CD4-positive, alpha-beta memory T cell (primary cell): ENCODE measurements at regions not wholly inside any gene's neighbourhood (a gene's known extent, or its start where the extent isn't known, plus 50 kb on each side); places are given as distances from the start of the nearest gene placed in this dataset.
"Not testable (repeated sequence)": the region's sequence is repeated elsewhere in the genome, so short reads cannot be mapped to it uniquely, and the experiment has no call there.

Source experiments
- CTCF ChIA-PET: fragments of 350-600 bp; sonication (Branson Sonifier 250); formaldehyde crosslinking; loops from one replicate; lab custom pipeline; 2021; ENCODE audit warnings: inconsistent platforms; ENCODE audit not compliant: partially characterized antibody; lab: Charles Lee
- POLR2A ChIA-PET: fragments of 350-600 bp; sonication (Branson Sonifier 250); formaldehyde crosslinking; loops from one replicate; lab custom pipeline; 2021; ENCODE audit not compliant: partially characterized antibody; lab: Charles Lee
- DNase-seq, 5 donors: peaks; one replicate each; pipeline versions ENCODE4 v3.0.0 to v3.0.0-alpha.2; 2020 to 2022; ENCODE audit warnings: mixed read lengths in 1 of 5
- H3K27ac ChIP-seq: one replicate; pipeline ENCODE4 v1.7.0; 2013; ENCODE audit warnings: low read depth, low read length
- H3K27me3 ChIP-seq: 2 replicates; pipeline ENCODE4 v1.7.0; 2013; ENCODE audit warnings: mild to moderate bottlenecking, low read length, moderate library complexity; ENCODE audit not compliant: insufficient read depth
- H3K36me3 ChIP-seq: 2 replicates; pipeline ENCODE4 v1.7.0; 2013; ENCODE audit warnings: mild to moderate bottlenecking, low read length, moderate library complexity; ENCODE audit not compliant: insufficient read depth
- H3K4me1 ChIP-seq: 2 replicates; pipeline ENCODE4 v1.7.0; 2013; ENCODE audit warnings: mild to moderate bottlenecking, low read length, moderate library complexity; ENCODE audit not compliant: insufficient read depth
- H3K4me3 ChIP-seq, 2 donors: one replicate each; pipeline ENCODE4 v1.7.0; 2013; ENCODE audit warnings: low read length in 2 of 2, mild to moderate bottlenecking in 1 of 2
- H3K9me3 ChIP-seq, 2 donors: one replicate each; pipeline ENCODE4 v1.7.0; 2013; ENCODE audit warnings: low read length in 2 of 2, control low read depth in 1 of 2; ENCODE audit not compliant: control insufficient read depth in 1 of 2
- H3K27ac Mint-ChIP-seq, 7 donors: one replicate each; pipeline ENCODE4 v1.8.0; 2020 to 2021; ENCODE audit warnings: mixed read lengths in 7 of 7, mild to moderate bottlenecking in 6 of 7, inconsistent platforms in 3 of 7, moderate library complexity in 3 of 7
- H3K27me3 Mint-ChIP-seq, 2 donors: one replicate each; pipeline ENCODE4 v1.8.0; 2020 to 2021; ENCODE audit warnings: mixed read lengths in 2 of 2
- H3K36me3 Mint-ChIP-seq, 2 donors: one replicate each; pipeline ENCODE4 v1.8.0; 2020 to 2021; ENCODE audit warnings: mixed read lengths in 2 of 2, inconsistent platforms in 1 of 2, mild to moderate bottlenecking in 1 of 2
- H3K4me1 Mint-ChIP-seq, 4 donors: one replicate each; pipeline ENCODE4 v1.8.0; 2020 to 2021; ENCODE audit warnings: mixed read lengths in 4 of 4, mild to moderate bottlenecking in 1 of 4
- H3K4me3 Mint-ChIP-seq, 8 donors: one replicate each; pipeline ENCODE4 v1.8.0; 2020 to 2021; ENCODE audit warnings: mixed read lengths in 8 of 8, mild to moderate bottlenecking in 7 of 8, moderate library complexity in 6 of 8, inconsistent platforms in 3 of 8
- H3K9me3 Mint-ChIP-seq, 8 donors: one replicate each; pipeline ENCODE4 v1.8.0; 2020 to 2021; ENCODE audit warnings: mixed read lengths in 8 of 8, mild to moderate bottlenecking in 5 of 8, inconsistent platforms in 3 of 8, moderate library complexity in 1 of 8
- intact Hi-C: fragments of 100-400 bp; cut with micrococcal nuclease; formaldehyde crosslinking; loops from one replicate; pipeline ENCODE4 v1.15.1; 2023

DNA sequence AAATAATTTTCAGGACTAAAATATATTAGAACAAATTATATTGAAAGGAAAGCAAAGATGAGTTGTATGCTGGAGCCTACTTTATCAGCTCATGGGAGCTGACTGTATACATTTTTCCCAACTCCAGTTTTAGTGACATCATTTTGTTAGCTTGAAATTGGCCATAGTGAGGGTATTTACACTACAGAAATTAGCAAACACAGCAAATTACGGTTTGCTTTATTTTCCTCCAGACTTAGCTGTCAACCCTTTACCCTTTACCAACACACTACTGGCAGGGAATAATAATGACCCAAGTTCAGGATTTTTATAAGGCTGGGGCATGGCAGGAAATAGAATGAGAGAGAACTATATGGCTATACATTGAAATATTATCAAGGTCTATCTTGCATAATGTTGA is 120.3 kb upstream of the PRSS1 start:
- Histone ChIP-seq H3K27me3 (no peaks in the 10 kb centered on the region), H3K4me1 (peaks cover 3% of the 10 kb centered on the region), H3K4me3 (no peak overlapping the region), H3K27ac (no peak overlapping the region), H3K36me3 (no peaks in the 10 kb centered on the region), H3K9me3 (no peaks in the 10 kb centered on the region)
- ChIA-PET POLR2A (no interaction called here), CTCF (interaction anchor here (1.1 to 9.6 kb wide), 2 partner anchors 184 to 586 kb away, joined by 3 to 84 read pairs; no protein-coding TSS in a partner anchor)
- Mint-ChIP-seq H3K4me1 (peaks cover 6 to 9% (median 7%) of the 10 kb centered on the region in 4 donors), H3K27ac (no peak overlapping the region), H3K36me3 (peaks cover 4% of the 10 kb centered on the region in 2 donors), H3K9me3 (no peaks in the 10 kb centered on the region), H3K4me3 (no peak overlapping the region), H3K27me3 (peaks cover 1% of the 10 kb centered on the region in 2 donors)
- intact Hi-C loops = no loop called here
- no peak for DNase-seq

DNA sequence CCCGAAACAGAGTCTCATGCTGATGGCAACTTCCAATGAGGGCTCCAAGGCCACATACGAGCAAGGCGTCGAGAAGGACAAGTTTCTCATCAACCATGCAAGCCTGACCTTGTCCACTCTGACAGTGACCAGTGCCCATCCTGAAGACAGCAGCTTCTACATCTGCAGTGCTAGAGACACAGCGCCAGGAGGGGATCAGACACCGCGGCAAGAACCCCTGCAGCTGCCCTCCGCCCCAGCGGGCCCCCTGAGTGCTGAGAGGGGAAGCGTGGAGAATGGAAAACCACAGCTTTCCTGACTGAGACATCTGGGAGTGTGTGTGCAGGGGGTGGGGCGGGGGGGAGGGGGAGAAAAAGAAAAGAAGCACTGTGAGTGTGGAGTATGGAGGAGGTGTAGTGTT is 122.0 kb upstream of the PRSS1 start:
- POLR2A ChIA-PET = interaction anchor here (0.9 to 3.8 kb wide), 5 partner anchors 156 to 183 kb away, joined by 3 to 53 read pairs (median 21); no protein-coding TSS in a partner anchor
- H3K27me3 Mint-ChIP-seq, H3K4me1 Mint-ChIP-seq, H3K27me3 ChIP-seq, H3K4me1 ChIP-seq, DNase-seq, H3K9me3 Mint-ChIP-seq, H3K36me3 Mint-ChIP-seq, H3K9me3 ChIP-seq, H3K36me3 ChIP-seq, intact Hi-C loops, H3K4me3 ChIP-seq, CTCF ChIA-PET: not testable (repeated sequence)
- peak overlapping the region; percentile 43 for H3K27ac ChIP-seq
- Mint-ChIP-seq H3K27ac (peak overlapping the region in 6 of 7 donors; percentile 75 to 95 (median 88)), H3K4me3 (peak overlapping the region; percentile 75 to 92 (median 89))

DNA sequence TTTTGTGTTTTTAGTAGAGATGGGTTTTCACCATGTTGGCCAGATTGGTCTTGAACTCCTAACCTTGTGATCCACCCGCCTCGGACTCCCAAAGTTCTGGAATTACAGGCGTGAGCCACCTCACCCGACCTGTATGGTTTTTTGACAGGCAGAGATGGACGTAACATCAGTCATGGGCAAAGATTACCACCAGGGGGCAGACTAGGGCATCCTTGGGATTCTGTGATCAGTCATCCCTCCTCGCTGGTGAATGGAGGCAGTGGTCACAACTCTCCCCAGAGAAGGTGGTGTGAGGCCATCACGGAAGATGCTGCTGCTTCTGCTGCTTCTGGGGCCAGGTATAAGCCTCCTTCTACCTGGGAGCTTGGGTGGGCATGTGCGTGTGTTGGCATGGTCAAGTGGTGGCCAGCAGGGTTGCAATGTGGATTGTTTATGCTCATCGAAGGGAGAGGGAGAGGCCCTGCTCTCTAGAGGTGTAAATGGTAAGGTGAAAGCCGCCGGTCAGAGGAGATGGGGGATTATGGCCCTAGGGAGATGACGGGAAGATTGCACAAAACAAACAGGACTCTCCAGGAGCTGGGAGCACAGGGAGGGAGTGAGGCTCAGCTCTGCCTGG is 122.7 kb upstream of the PRSS1 start:
- intact Hi-C loops = no loop called here
- Mint-ChIP-seq H3K4me3 (peak overlapping the region; percentile 75 to 92 (median 89)), H3K4me1 (peaks cover 0 to 5% (median 3%) of the 10 kb centered on the region in 4 donors), H3K27ac (peak overlapping the region; percentile 75 to 95 (median 88)), H3K9me3 (no peaks in the 10 kb centered on the region), H3K36me3 (peaks cover 4% of the 10 kb centered on the region in 2 donors), H3K27me3 (no peaks in the 10 kb centered on the region)
- Histone ChIP-seq H3K4me1 (no peaks in the 10 kb centered on the region), H3K9me3 (no peaks in the 10 kb centered on the region), H3K4me3 (no peak overlapping the region), H3K36me3 (no peaks in the 10 kb centered on the region), H3K27ac (peak overlapping the region; percentile 43), H3K27me3 (no peaks in the 10 kb centered on the region)
- peak; percentile 55 to 67 (median 60) for DNase-seq
- CTCF ChIA-PET = interaction anchor here (0.6 to 1.4 kb wide), 5 partner anchors 10 to 375 kb away, joined by 3 to 5 read pairs (median 3); no protein-coding TSS in a partner anchor
- POLR2A ChIA-PET = interaction anchor here (0.9 to 3.8 kb wide), 7 partner anchors 23 to 184 kb away, joined by 3 to 53 read pairs (median 7); no protein-coding TSS in a partner anchor

DNA sequence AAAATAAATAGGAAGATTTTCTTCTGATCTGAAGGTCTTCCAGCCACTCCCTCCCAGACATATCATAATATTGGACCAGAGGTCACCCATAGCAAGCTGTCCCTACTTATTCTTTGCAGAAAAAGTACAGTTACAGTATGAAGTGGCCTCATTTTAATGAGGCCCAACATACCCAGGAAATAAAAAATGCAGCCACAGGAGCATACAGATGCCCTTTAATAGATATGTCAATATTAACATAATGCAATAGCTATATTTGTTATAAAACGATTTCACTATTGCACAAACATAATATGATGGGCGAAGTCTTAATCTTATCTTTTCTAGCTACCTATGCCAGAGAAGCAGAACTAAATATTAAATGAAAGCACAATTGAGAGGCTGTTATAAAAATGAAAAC is 124.1 kb upstream of the PRSS1 start:
- H3K4me1 ChIP-seq, DNase-seq, H3K9me3 ChIP-seq, H3K27me3 Mint-ChIP-seq, H3K27me3 ChIP-seq, H3K36me3 ChIP-seq, intact Hi-C loops, H3K4me3 Mint-ChIP-seq, H3K4me1 Mint-ChIP-seq, H3K4me3 ChIP-seq, H3K27ac ChIP-seq, H3K9me3 Mint-ChIP-seq, H3K36me3 Mint-ChIP-seq: not testable (repeated sequence)
- ChIA-PET CTCF (interaction anchor here (1.0 to 1.8 kb wide), 5 partner anchors 12 to 755 kb away, joined by 3 to 5 read pairs (median 3); no protein-coding TSS in a partner anchor), POLR2A (interaction anchor here (0.7 to 3.8 kb wide), 4 partner anchors 21 to 185 kb away, joined by 3 to 53 read pairs (median 24); no protein-coding TSS in a partner anchor)
- peak overlapping the region in 1 of 7 donors; percentile 3 for H3K27ac Mint-ChIP-seq

DNA sequence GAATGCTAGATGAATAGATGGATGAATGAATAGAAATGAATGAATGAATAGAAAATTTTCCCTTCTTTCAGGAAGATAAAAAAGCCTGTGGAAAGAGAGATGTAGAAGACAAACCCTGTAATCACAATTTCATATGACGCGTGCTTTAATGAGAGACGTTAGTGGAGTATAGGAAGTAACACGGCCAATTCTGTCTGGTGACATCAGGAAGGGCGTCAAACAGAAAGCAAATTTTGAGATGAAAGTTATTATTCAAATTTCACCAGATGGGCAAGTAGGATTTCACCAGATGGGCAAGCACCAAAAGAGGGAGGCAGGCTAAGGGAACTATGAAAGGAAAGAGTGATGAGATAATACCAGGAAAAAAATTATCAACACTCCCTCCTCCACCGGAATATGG is 128.9 kb upstream of the PRSS1 start:
- H3K4me3 Mint-ChIP-seq = peak overlapping the region in 7 of 8 donors; percentile 33 to 73 (median 62)

DNA sequence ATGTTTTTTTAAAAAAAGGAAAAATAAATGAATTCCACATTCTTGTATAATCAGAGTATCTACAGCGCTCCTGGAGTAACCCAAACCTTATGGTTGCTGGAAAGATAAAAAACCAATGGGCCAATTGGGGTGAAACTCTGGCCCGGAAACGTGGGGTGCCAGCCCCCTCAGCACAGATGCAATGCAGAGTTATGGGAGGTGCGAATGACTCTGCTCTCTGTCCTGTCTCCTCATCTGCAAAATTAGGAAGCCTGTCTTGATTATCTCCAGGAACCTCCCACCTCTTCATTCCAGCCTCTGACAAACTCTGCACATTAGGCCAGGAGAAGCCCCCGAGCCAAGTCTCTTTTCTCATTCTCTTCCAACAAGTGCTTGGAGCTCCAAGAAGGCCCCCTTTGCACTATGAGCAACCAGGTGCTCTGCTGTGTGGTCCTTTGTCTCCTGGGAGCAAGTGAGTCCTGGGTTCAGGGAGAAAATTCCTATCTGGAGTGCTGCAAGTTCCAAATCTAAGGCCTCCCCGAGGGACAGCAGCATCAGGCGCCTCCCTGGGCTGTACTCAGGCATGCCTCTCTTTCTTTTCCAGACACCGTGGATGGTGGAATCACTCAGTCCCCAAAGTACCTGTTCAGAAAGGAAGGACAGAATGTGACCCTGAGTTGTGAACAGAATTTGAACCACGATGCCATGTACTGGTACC is 130.5 kb upstream of the PRSS1 start:
- Histone ChIP-seq H3K36me3 (no peaks in the 10 kb centered on the region), H3K27me3 (no peaks in the 10 kb centered on the region), H3K4me3 (no peak overlapping the region), H3K4me1 (no peaks in the 10 kb centered on the region), H3K27ac (peak overlapping the region; percentile 38), H3K9me3 (no peaks in the 10 kb centered on the region)
- H3K36me3 Mint-ChIP-seq = no peaks in the 10 kb centered on the region
- peaks cover 0 to 3% of the 10 kb centered on the region in 2 donors for H3K27me3 Mint-ChIP-seq
- peak overlapping the region; percentile 31 to 84 (median 65) for H3K27ac Mint-ChIP-seq
- ChIA-PET POLR2A (interaction anchor here (3.5 to 5.1 kb wide), 3 partner anchors 170 to 191 kb away, joined by 42 to 65 read pairs (median 59); no protein-coding TSS in a partner anchor), CTCF (no interaction called here)
- intact Hi-C loops = loop anchor here (5.0 kb wide), 1 partner anchor 178 kb away; no protein-coding TSS in a partner anchor
- no peaks in the 10 kb centered on the region for H3K9me3 Mint-ChIP-seq
- DNase-seq = no peak
- peaks cover 1 to 5% (median 3%) of the 10 kb centered on the region in 4 donors for H3K4me1 Mint-ChIP-seq
- peak overlapping the region; percentile 20 to 79 (median 64) for H3K4me3 Mint-ChIP-seq

More for the DNA sequence above, 128.9 kb upstream of the PRSS1 start:
- DNase-seq = no peak
- intact Hi-C loops = no loop called here
- H3K9me3 ChIP-seq = no peaks in the 10 kb centered on the region
- ChIA-PET POLR2A (interaction anchor here (4.7 kb wide), 1 partner anchor 176 kb away, joined by 65 read pairs; no protein-coding TSS in a partner anchor), CTCF (no interaction called here)
- H3K27ac Mint-ChIP-seq = peak overlapping the region; percentile 78 to 89 (median 79)
- peaks cover 0 to 3% of the 10 kb centered on the region in 2 donors for H3K27me3 Mint-ChIP-seq
- no peaks in the 10 kb centered on the region for H3K4me1 ChIP-seq
- H3K27ac ChIP-seq = peak overlapping the region; percentile 41
- no peak overlapping the region for H3K4me3 ChIP-seq
- H3K27me3 ChIP-seq = no peaks in the 10 kb centered on the region
- H3K36me3 ChIP-seq = no peaks in the 10 kb centered on the region
- no peaks in the 10 kb centered on the region for H3K36me3 Mint-ChIP-seq
- H3K4me1 Mint-ChIP-seq = peaks cover under 1 to 5% (median 2%) of the 10 kb centered on the region in 4 donors
- no peaks in the 10 kb centered on the region for H3K9me3 Mint-ChIP-seq

DNA sequence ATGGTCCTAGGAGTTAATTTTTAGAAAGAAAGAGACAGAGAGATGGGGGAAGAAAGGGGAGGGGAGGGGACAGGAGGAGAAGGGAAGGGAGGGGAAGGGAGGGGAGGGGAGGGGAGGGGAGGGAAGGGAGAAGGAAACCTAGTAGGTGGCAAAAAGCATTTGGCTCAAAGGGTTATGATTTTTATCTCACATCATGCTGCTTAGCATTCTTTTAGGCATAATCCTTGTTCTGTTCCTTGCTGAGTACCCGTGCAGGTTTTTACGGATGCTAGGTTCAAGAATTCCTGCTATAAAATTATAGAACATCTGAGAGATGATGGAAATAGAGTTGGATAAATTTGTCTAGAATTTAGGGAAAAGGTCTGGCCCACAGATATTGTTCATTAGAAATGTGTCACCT is 132.4 kb upstream of the PRSS1 start:
- Mint-ChIP-seq H3K4me3 (peak overlapping the region; percentile 13 to 83 (median 78)), H3K27me3 (peaks cover 0 to 3% of the 10 kb centered on the region in 2 donors), H3K36me3 (no peaks in the 10 kb centered on the region), H3K4me1 (peaks cover 1 to 9% (median 3%) of the 10 kb centered on the region in 4 donors), H3K9me3 (no peaks in the 10 kb centered on the region), H3K27ac (peak overlapping the region in 5 of 7 donors; percentile 35 to 91 (median 61))
- DNase-seq = no peak
- POLR2A ChIA-PET = interaction anchor here (1.3 to 5.1 kb wide), 7 partner anchors 13 to 193 kb away, joined by 3 to 65 read pairs (median 43); no protein-coding TSS in a partner anchor
- Histone ChIP-seq H3K9me3 (no peaks in the 10 kb centered on the region), H3K4me1 (peaks cover 7% of the 10 kb centered on the region), H3K36me3 (no peaks in the 10 kb centered on the region), H3K4me3 (no peak overlapping the region), H3K27me3 (no peaks in the 10 kb centered on the region), H3K27ac (peak overlapping the region; percentile 41)
- CTCF ChIA-PET = no interaction called here
- intact Hi-C loops = loop anchor here (5.0 kb wide), 1 partner anchor 180 kb away; no protein-coding TSS in a partner anchor
